ENCODE measurements at regions not wholly inside any gene's neighbourhood (a gene's known extent, or its start where the extent isn't known, plus 50 kb on each side); places are given as distances from the start of the nearest gene placed in this dataset.

- TF ChIP-seq CTCF (IDR thresholded peaks at IDR 0.05; ENCODE audit: insufficient read depth, low read depth, low read length) = no peak
- TF ChIP-seq EZH2 (IDR thresholded peaks at IDR 0.05; ENCODE audit: insufficient read depth, low read length) = no peak
Observed at GRCh38 chr10:85293483-85293882, 965.1 kb downstream of the CCSER2 start.
